ENCODE measurements at regions not wholly inside any gene's neighbourhood (a gene's known extent, or its start where the extent isn't known, plus 50 kb on each side); places are given as distances from the start of the nearest gene placed in this dataset.

DNA sequence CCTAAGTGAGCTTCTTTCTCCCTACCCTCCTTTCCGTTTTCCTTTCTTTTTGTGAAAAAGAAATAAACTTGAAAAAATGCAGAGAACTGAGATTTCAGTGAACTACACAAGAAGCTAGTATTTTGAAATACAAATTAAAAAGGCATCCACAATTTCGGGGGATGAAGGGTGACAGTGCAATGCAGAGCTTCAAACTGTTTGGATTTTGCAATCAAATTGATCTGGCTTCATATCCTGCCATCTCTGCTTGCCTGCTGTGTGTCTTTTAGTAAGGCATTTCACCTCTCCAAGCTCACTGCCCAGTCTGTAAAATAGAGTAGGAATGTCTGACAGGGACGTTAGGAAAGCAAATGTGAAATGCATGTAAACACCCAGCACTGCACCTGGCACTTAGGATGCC lies 258.0 kb downstream of the HACE1 start:
- 46 to 59% methylated on average over 3 of the region's 3 CpGs for WGBS, 2 donors
- Histone ChIP-seq H3K4me3 (no peak overlapping the region), H3K36me3 (ENCODE audit: low read depth, missing control alignments) (no peaks in the 10 kb centered on the region), H3K4me1 (peaks cover 14% of the 10 kb centered on the region), H3K9me3 (no peaks in the 10 kb centered on the region), H3K27ac (no peak overlapping the region), H3K27me3 (no peaks in the 10 kb centered on the region)
- DNase-seq = no peak
- intact Hi-C loops (cut with DNase I; ENCODE audit: low total_unique reads) = no loop called here
- TF ChIP-seq CTCF (IDR thresholded peaks at IDR 0.05) = no peak
- TF ChIP-seq POLR2A (IDR thresholded peaks at IDR 0.05) = no peak

- TF ChIP-seq CTCF (IDR thresholded peaks at IDR 0.05) = no peak
- no peak for TF ChIP-seq POLR2A (IDR thresholded peaks at IDR 0.05)
- WGBS, 2 donors = 43 to 48% methylated on average over 6 of the region's 6 CpGs
- H3K4me3 ChIP-seq = no peak overlapping the region
- H3K27me3 ChIP-seq = no peaks in the 10 kb centered on the region
- no peak for DNase-seq
- no peaks in the 10 kb centered on the region for H3K9me3 ChIP-seq
- H3K36me3 ChIP-seq (ENCODE audit: low read depth, missing control alignments) = no peaks in the 10 kb centered on the region
- H3K27ac ChIP-seq = no peak overlapping the region
- intact Hi-C loops (cut with DNase I; ENCODE audit: low total_unique reads) = no loop called here
- H3K4me1 ChIP-seq = peaks cover 14% of the 10 kb centered on the region
Observed at GRCh38 chr6:104601131-104601651, 258.5 kb downstream of the HACE1 start.

- Histone ChIP-seq H3K36me3 (ENCODE audit: low read depth, missing control alignments) (no peaks in the 10 kb centered on the region), H3K27ac (no peak overlapping the region), H3K27me3 (no peaks in the 10 kb centered on the region), H3K4me1 (peaks cover 14% of the 10 kb centered on the region), H3K4me3 (no peak overlapping the region), H3K9me3 (no peaks in the 10 kb centered on the region)
- intact Hi-C loops (cut with DNase I; ENCODE audit: low total_unique reads) = no loop called here
- WGBS, 2 donors = 57 to 65% methylated on average over 2 of the region's 2 CpGs
- no peak for DNase-seq
- TF ChIP-seq CTCF (IDR thresholded peaks at IDR 0.05) (no peak), POLR2A (IDR thresholded peaks at IDR 0.05) (no peak)
Observed at GRCh38 chr6:104600639-104600931, 259.1 kb downstream of the HACE1 start.

DNA sequence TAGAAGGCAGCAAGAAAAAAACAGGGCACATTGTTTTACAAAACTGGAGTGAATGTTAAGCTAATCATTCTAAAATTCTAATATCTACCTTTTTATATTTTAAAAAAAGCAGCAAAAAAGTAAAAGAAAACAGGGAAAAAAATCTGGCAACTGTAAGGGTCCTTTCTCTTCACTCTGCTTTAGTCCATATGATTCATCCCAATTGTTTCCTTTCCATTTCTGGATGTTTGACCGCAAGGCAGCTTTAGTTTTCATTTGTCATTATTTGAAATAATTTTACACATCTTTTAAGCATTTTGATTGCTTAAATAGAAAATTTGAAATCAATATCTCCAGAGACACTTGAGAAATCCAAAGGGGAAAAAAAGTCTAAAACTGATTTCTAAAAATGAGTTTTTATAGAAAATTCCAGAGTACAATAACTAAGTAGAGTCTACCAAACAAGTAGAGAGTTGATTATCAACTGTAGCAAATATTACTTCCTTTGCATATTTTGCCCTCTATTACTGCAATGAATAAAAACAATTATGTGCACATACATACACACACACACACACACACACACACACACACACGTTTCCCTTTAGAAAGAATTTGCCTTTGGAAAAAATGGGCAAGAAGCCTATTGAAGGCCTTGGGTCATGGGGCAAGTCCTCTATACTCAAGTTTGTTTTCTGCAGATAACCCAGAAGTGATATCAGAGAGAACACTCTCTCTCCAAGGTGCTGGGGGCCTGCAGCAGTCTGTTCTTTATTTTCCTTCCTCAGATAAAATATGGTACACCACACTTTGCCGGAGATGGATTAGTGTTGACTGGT lies 259.7 kb downstream of the HACE1 start:
- no peak for DNase-seq
- no peak for TF ChIP-seq CTCF (IDR thresholded peaks at IDR 0.05)
- TF ChIP-seq POLR2A (IDR thresholded peaks at IDR 0.05) = no peak
- Histone ChIP-seq H3K4me1 (peaks cover 14% of the 10 kb centered on the region), H3K36me3 (ENCODE audit: low read depth, missing control alignments) (no peaks in the 10 kb centered on the region), H3K9me3 (no peaks in the 10 kb centered on the region), H3K27ac (no peak overlapping the region), H3K27me3 (no peaks in the 10 kb centered on the region), H3K4me3 (no peak overlapping the region)
- WGBS, 2 donors = 59 to 65% methylated on average over 3 of the region's 3 CpGs
- intact Hi-C loops (cut with DNase I; ENCODE audit: low total_unique reads) = no loop called here

GRCh38 chr6:104597541-104598050 lies 262.1 kb downstream of the HACE1 start:
- no peak for TF ChIP-seq CTCF (IDR thresholded peaks at IDR 0.05)
- TF ChIP-seq POLR2A (IDR thresholded peaks at IDR 0.05) = no peak
- intact Hi-C loops (cut with DNase I; ENCODE audit: low total_unique reads) = no loop called here
- DNase-seq = no peak
- no peaks in the 10 kb centered on the region for H3K27me3 ChIP-seq
- WGBS, 2 donors = 73 to 77% methylated on average over 4 of the region's 4 CpGs
- no peak overlapping the region for H3K4me3 ChIP-seq
- H3K36me3 ChIP-seq (ENCODE audit: low read depth, missing control alignments) = no peaks in the 10 kb centered on the region
- no peaks in the 10 kb centered on the region for H3K9me3 ChIP-seq
- no peak overlapping the region for H3K27ac ChIP-seq
- H3K4me1 ChIP-seq = peaks cover 14% of the 10 kb centered on the region

Data from testis (tissue), 2 donors.